Vagina (tissue), 2 donors: ENCODE measurements at regions not wholly inside any gene's neighbourhood (a gene's known extent, or its start where the extent isn't known, plus 50 kb on each side); places are given as distances from the start of the nearest gene placed in this dataset.

Experiments
- CTCF ChIP-seq, 3 experiments: fragments of 450-650 bp in 2 of 3; fragments of 200-600 bp in 1 of 3; sonication (generic) in 1 of 3; IDR thresholded peaks; one replicate each; pipeline ENCODE4 v1.5.1; 2017 to 2019; ENCODE audit warnings: antibody characterized with exemption in 3 of 3, mild to moderate bottlenecking in 2 of 3, moderate library complexity in 2 of 3
- POLR2A ChIP-seq, 2 donors: fragments of 450-650 bp; IDR thresholded peaks; one replicate each; pipeline ENCODE4 v1.6.1; 2017; ENCODE audit warnings: antibody characterized with exemption in 2 of 2, mild to moderate bottlenecking in 2 of 2, moderate library complexity in 2 of 2
- POLR2AphosphoS5 ChIP-seq, 2 donors: sonication (generic); formaldehyde crosslinking; IDR thresholded peaks; one replicate each; pipeline ENCODE4 v1.9.0; 2017; ENCODE audit warnings: antibody characterized with exemption in 2 of 2, mild to moderate bottlenecking in 2 of 2, low read depth in 1 of 2; ENCODE audit not compliant: insufficient read depth in 1 of 2

DNA sequence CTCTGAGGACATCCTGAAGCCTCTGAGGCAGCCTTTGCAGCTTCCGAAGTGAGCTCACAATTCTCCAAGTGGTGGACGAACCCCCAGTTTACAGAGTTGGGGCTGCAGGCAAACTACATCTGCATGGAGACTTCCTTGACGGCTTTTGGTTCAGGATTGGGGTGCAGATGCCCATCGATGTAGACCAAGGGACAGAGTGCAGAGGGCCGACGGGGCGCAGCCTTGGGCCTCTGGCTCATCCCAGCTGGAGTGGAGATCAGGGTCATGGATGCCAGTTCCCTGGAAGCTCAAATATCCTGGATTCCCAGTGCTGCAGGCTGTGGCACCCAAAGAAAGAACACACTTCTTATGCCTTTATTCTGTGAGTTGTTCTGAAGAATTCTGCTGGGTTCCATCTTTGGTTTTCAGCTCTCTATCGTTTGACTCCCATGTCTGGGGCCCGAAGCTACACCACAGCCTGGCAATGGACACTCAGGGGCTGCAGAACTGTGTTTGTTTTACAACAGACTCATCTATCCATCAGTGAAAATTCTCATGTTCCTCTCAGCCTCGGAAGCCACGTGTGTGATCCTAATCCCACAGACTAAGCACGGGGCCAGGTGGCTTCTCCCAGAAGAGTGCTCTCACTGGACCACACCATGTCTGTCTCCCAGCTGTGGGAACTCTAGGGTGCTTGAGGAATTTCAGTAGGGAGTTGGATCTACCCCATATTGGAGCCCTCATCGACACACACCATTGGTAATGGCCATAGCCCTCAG, 414.1 kb upstream of the MYT1L start:
- no peak for TF ChIP-seq CTCF (IDR thresholded peaks at IDR 0.05)
- no peak for TF ChIP-seq POLR2A (IDR thresholded peaks at IDR 0.05)
- no peak for TF ChIP-seq POLR2AphosphoS5 (IDR thresholded peaks at IDR 0.05; ENCODE audit: insufficient read depth in 1 of 2, low read depth in 1 of 2)
